ENCODE measurements at regions not wholly inside any gene's neighbourhood (a gene's known extent, or its start where the extent isn't known, plus 50 kb on each side); places are given as distances from the start of the nearest gene placed in this dataset.

DNA sequence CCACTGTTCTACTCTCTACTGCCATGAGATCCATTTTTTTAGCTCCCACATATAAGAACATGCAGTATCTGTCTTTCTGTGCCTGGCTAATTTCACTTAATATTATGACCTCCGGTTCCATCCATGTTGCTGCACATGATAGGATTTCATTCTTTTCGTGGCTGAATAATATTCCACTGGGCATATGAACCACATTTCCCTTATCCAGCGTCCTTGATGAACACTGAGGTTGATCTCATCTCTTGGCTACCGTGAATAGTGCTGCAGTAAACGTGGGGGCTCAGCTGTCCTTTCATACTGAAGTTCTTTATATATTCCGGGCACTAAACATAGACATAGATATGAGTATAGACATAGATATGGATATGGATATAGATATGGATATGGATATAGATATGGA is 109.3 kb upstream of the TNRC6C start:
- peaks cover 3% of the 10 kb centered on the region; the same call in 1 of the 2 replicates for H4K20me1 ChIP-seq (replicated peaks; ENCODE audit: control insufficient read depth, insufficient read depth, low read length)
- 29% methylated on average over 6 of the region's 6 CpGs for WGBS (ENCODE audit: insufficient coverage, low coverage, missing lambda C conversion rate)
- intact Hi-C loops (cut with micrococcal nuclease) (loop anchor here (5.0 kb wide), 1 partner anchor 168 kb away; no protein-coding TSS in a partner anchor), in situ Hi-C loops (cut with MboI) (no loop called here)
- H3K27me3 ChIP-seq (ENCODE audit: control insufficient read depth in 2 of 2, insufficient read depth in 2 of 2, low read length in 2 of 2), result peaks cover 0 to 26% of the 10 kb centered on the region in 2 experiments; a peak in 3 of 5 replicates
- H3K4me3 ChIP-seq, result no peak overlapping the region
- no peak overlapping the region for H2AFZ ChIP-seq (ENCODE audit: low read depth, low read length)
- no peak overlapping the region for H3K27ac ChIP-seq (ENCODE audit: extremely low read depth, low read depth, low read length)
- no peak for DNase-seq (ENCODE audit: extremely low read depth in 1 of 4, low spot score in 3 of 4)
- ATAC-seq, result no peak
- H3K9ac ChIP-seq (ENCODE audit: insufficient read depth in 1 of 2, low read depth in 2 of 2, low read length in 2 of 2), result no peak overlapping the region
- no peak overlapping the region for H3K4me2 ChIP-seq (ENCODE audit: insufficient read depth, low read length)
- H3K9me1 ChIP-seq (ENCODE audit: control insufficient read depth, insufficient read depth, low read length), result peaks cover 4% of the 10 kb centered on the region
- BruUV-seq (replicated peaks), result no TSS peak
- no peak for FAIRE-seq
- no peaks in the 10 kb centered on the region for H3K79me2 ChIP-seq (ENCODE audit: control insufficient read depth, insufficient read depth, low read length)
- no peaks in the 10 kb centered on the region for H3K36me3 ChIP-seq (ENCODE audit: control insufficient read depth, insufficient read depth, low read length)
- ChIA-PET CTCF (ENCODE audit: low intra/inter-chr PET ratio) (no interaction called here), POLR2A (interaction anchor here (1.0 to 1.6 kb wide), 3 partner anchors 14 to 38 kb away, joined by 3 to 4 read pairs (median 3); no protein-coding TSS in a partner anchor)
- H3K4me1 ChIP-seq (replicated peaks in 1 of 2; ENCODE audit: control insufficient read depth in 2 of 2, insufficient read depth in 2 of 2, low read length in 2 of 2), result peaks cover 0 to 12% of the 10 kb centered on the region in 2 experiments; a peak in 4 of 5 replicates
- H3K9me3 ChIP-seq (replicated peaks; ENCODE audit: control insufficient read depth, insufficient read depth, low read depth, low read length), result no peaks in the 10 kb centered on the region
- TF ChIP-seq GTF2A2 (tag; IDR thresholded peaks at IDR 0.05) (no peak), PTBP1 (IDR thresholded peaks at IDR 0.05; ENCODE audit: low read depth, low read length) (no peak), ZNF146 (CRISPR knock-in tag; IDR thresholded peaks at IDR 0.05; ENCODE audit: unreplicated experiment) (peak; percentile 80), NR4A1 (CRISPR knock-in tag; IDR thresholded peaks at IDR 0.05) (no peak), NR4A1 (tag; IDR thresholded peaks at IDR 0.05) (no peak), YY1 (IDR thresholded peaks at IDR 0.05; ENCODE audit: borderline replicate concordance in 1 of 3, control insufficient read depth in 1 of 3, extremely low read depth in 1 of 3, insufficient read depth in 3 of 3, insufficient read length in 1 of 3, insufficient replicate concordance in 2 of 3, low read depth in 1 of 3, low read length in 2 of 3) (no peak), ZNF431 (CRISPR knock-in tag; IDR thresholded peaks at IDR 0.05) (no peak), SOX6 (IDR thresholded peaks at IDR 0.05) (no peak)
- TF ChIP-seq, protein P1, sequence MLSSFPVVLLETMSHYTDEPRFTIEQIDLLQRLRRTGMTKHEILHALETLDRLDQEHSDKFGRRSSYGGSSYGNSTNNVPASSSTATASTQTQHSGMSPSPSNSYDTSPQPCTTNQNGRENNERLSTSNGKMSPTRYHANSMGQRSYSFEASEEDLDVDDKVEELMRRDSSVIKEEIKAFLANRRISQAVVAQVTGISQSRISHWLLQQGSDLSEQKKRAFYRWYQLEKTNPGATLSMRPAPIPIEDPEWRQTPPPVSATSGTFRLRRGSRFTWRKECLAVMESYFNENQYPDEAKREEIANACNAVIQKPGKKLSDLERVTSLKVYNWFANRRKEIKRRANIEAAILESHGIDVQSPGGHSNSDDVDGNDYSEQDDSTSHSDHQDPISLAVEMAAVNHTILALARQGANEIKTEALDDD (IDR thresholded peaks at IDR 0.05), result no peak
